ENCODE measurements at regions not wholly inside any gene's neighbourhood (a gene's known extent, or its start where the extent isn't known, plus 50 kb on each side); places are given as distances from the start of the nearest gene placed in this dataset.
A peak's percentile ranks its signal among the peaks of the same experiment; 100 is the strongest.
"Not testable (repeated sequence)": the region's sequence is repeated elsewhere in the genome, so short reads cannot be mapped to it uniquely, and the experiment has no call there.

- Histone ChIP-seq H3K27me3 (ENCODE audit: insufficient read depth, low read length, poor library complexity, severe bottlenecking) (no peaks in the 10 kb centered on the region), H3K9me2 (replicated peaks; ENCODE audit: low read depth, low read length) (no peaks in the 10 kb centered on the region), H3F3A (ENCODE audit: low read depth) (no peaks in the 10 kb centered on the region), H3K4me3 (ENCODE audit: low read length, poor library complexity, severe bottlenecking) (no peak overlapping the region), H3K4me1 (ENCODE audit: insufficient read depth, low read length, poor library complexity, severe bottlenecking) (no peaks in the 10 kb centered on the region), H3K79me2 (ENCODE audit: insufficient read depth, low read length) (no peaks in the 10 kb centered on the region), H3K9me3 (ENCODE audit: insufficient read depth, low read depth, low read length) (no peaks in the 10 kb centered on the region), H3K9ac (ENCODE audit: low read depth, low read length, poor library complexity, severe bottlenecking) (no peak overlapping the region), H2AFZ (ENCODE audit: low read length) (no peak overlapping the region), H3K4me2 (ENCODE audit: low read depth, low read length, poor library complexity, severe bottlenecking) (no peak overlapping the region), H3K36me3 (ENCODE audit: insufficient read depth, low read length) (no peaks in the 10 kb centered on the region), H4K20me1 (ENCODE audit: insufficient read depth, low read length, poor library complexity, severe bottlenecking) (no peaks in the 10 kb centered on the region)
- TF ChIP-seq, protein P1, sequence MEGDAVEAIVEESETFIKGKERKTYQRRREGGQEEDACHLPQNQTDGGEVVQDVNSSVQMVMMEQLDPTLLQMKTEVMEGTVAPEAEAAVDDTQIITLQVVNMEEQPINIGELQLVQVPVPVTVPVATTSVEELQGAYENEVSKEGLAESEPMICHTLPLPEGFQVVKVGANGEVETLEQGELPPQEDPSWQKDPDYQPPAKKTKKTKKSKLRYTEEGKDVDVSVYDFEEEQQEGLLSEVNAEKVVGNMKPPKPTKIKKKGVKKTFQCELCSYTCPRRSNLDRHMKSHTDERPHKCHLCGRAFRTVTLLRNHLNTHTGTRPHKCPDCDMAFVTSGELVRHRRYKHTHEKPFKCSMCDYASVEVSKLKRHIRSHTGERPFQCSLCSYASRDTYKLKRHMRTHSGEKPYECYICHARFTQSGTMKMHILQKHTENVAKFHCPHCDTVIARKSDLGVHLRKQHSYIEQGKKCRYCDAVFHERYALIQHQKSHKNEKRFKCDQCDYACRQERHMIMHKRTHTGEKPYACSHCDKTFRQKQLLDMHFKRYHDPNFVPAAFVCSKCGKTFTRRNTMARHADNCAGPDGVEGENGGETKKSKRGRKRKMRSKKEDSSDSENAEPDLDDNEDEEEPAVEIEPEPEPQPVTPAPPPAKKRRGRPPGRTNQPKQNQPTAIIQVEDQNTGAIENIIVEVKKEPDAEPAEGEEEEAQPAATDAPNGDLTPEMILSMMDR (conservative IDR thresholded peaks at IDR 0.05; ENCODE audit: low read length), result peak; percentile 45
- TF ChIP-seq EZH2phosphoT487 (IDR thresholded peaks at IDR 0.05; ENCODE audit: borderline replicate concordance), result no peak
Measured at GRCh38 chrX:137926090-137926489, 360.2 kb downstream of the ZIC3 start.

DNA sequence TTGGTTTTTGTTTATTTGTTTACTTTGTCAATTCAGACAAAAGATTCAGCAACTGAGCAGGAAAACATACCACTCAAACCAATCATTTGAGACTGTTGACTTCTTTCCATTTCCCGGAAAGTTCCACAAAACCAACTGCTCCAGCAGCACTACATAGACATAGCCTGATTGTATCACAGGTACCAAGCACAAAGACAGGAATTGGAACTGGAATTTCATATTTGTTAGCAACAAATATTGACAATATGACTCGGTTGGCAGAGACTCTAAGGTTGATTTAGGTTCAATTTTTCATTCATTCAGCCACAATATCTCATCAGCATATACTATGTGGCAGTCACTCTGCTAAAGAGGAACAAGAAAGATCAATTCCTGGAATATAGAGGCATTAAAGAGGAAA is 364.0 kb downstream of the ZIC3 start:
- H3K9me3 ChIP-seq (ENCODE audit: insufficient read depth, low read depth, low read length), result no peaks in the 10 kb centered on the region
- H3K4me3 ChIP-seq (ENCODE audit: low read length, poor library complexity, severe bottlenecking), result no peak overlapping the region
- H3F3A ChIP-seq (ENCODE audit: low read depth), result no peaks in the 10 kb centered on the region
- no peaks in the 10 kb centered on the region for H3K36me3 ChIP-seq (ENCODE audit: insufficient read depth, low read length)
- H4K20me1 ChIP-seq (ENCODE audit: insufficient read depth, low read length, poor library complexity, severe bottlenecking), result no peaks in the 10 kb centered on the region
- H2AFZ ChIP-seq (ENCODE audit: low read length), result no peak overlapping the region
- H3K9me2 ChIP-seq (replicated peaks; ENCODE audit: low read depth, low read length), result no peaks in the 10 kb centered on the region
- H3K4me2 ChIP-seq (ENCODE audit: low read depth, low read length, poor library complexity, severe bottlenecking), result no peak overlapping the region
- H3K27me3 ChIP-seq (ENCODE audit: insufficient read depth, low read length, poor library complexity, severe bottlenecking), result no peaks in the 10 kb centered on the region
- TF ChIP-seq EZH2phosphoT487 (IDR thresholded peaks at IDR 0.05; ENCODE audit: borderline replicate concordance), result no peak
- TF ChIP-seq, protein P1 (conservative IDR thresholded peaks at IDR 0.05; ENCODE audit: low read length), result no peak
- H3K79me2 ChIP-seq (ENCODE audit: insufficient read depth, low read length), result no peaks in the 10 kb centered on the region
- no peaks in the 10 kb centered on the region for H3K4me1 ChIP-seq (ENCODE audit: insufficient read depth, low read length, poor library complexity, severe bottlenecking)
- no peak overlapping the region for H3K9ac ChIP-seq (ENCODE audit: low read depth, low read length, poor library complexity, severe bottlenecking)

DNA sequence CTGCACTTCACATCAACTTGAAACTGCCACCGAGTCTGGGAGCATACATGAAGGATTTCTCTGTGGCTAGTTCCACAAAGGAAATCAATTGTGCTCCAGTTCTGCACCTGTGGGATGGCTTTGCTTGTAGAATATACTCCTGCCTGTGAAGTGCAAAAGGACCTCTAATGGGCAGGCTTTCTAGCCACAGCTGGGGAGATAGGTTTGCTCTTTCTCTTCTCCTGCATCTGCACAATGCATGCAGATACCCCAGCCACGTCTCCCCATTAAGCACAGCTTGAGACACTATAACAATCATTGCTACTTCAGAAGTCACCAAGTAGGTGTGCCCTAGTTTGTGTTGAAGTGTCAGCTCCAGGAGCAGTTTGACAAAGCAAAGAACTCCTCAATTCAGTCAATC is 364.6 kb downstream of the ZIC3 start:
- Histone ChIP-seq H3K4me2 (ENCODE audit: low read depth, low read length, poor library complexity, severe bottlenecking) (no peak overlapping the region), H2AFZ (ENCODE audit: low read length) (no peak overlapping the region), H3K27me3 (ENCODE audit: insufficient read depth, low read length, poor library complexity, severe bottlenecking) (no peaks in the 10 kb centered on the region), H3K9me2 (replicated peaks; ENCODE audit: low read depth, low read length) (no peaks in the 10 kb centered on the region), H3K9ac (ENCODE audit: low read depth, low read length, poor library complexity, severe bottlenecking) (no peak overlapping the region), H3K9me3 (ENCODE audit: insufficient read depth, low read depth, low read length) (no peaks in the 10 kb centered on the region), H3F3A (ENCODE audit: low read depth) (no peaks in the 10 kb centered on the region), H3K4me3 (ENCODE audit: low read length, poor library complexity, severe bottlenecking) (no peak overlapping the region), H3K36me3 (ENCODE audit: insufficient read depth, low read length) (no peaks in the 10 kb centered on the region), H3K4me1 (ENCODE audit: insufficient read depth, low read length, poor library complexity, severe bottlenecking) (no peaks in the 10 kb centered on the region), H3K79me2 (ENCODE audit: insufficient read depth, low read length) (no peaks in the 10 kb centered on the region), H4K20me1 (ENCODE audit: insufficient read depth, low read length, poor library complexity, severe bottlenecking) (no peaks in the 10 kb centered on the region)
- TF ChIP-seq, protein P1 (conservative IDR thresholded peaks at IDR 0.05; ENCODE audit: low read length), result no peak
- TF ChIP-seq EZH2phosphoT487 (IDR thresholded peaks at IDR 0.05; ENCODE audit: borderline replicate concordance), result no peak

DNA sequence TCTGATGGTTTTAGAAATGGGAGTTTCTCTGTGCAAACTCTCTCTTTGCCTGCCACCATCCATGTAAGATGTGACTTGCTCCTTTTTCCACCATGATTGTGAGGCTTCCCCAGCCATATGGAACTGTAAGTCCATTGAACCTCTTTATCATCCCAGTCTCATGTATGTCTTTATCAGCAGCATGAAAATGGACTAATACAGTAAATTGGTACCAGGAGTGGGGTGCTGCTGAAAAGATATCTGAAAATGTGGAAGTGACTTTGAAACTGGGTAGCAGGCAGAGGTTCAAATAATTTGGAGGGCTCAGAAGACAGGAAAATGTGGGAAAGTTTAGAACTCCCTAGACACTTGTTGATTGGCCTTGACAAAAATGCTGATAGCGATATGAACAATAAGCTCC is 368.3 kb downstream of the ZIC3 start:
- not testable (repeated sequence) for H3K9ac ChIP-seq (ENCODE audit: low read depth, low read length, poor library complexity, severe bottlenecking); H3K36me3 ChIP-seq (ENCODE audit: insufficient read depth, low read length); H4K20me1 ChIP-seq (ENCODE audit: insufficient read depth, low read length, poor library complexity, severe bottlenecking); H3K4me3 ChIP-seq (ENCODE audit: low read length, poor library complexity, severe bottlenecking); H3K27me3 ChIP-seq (ENCODE audit: insufficient read depth, low read length, poor library complexity, severe bottlenecking); H3F3A ChIP-seq (ENCODE audit: low read depth); H2AFZ ChIP-seq (ENCODE audit: low read length); H3K79me2 ChIP-seq (ENCODE audit: insufficient read depth, low read length); H3K9me3 ChIP-seq (ENCODE audit: insufficient read depth, low read depth, low read length); H3K4me2 ChIP-seq (ENCODE audit: low read depth, low read length, poor library complexity, severe bottlenecking); H3K9me2 ChIP-seq (replicated peaks; ENCODE audit: low read depth, low read length); H3K4me1 ChIP-seq (ENCODE audit: insufficient read depth, low read length, poor library complexity, severe bottlenecking)

- H3K4me2 ChIP-seq (ENCODE audit: low read depth, low read length, poor library complexity, severe bottlenecking); H3K9me3 ChIP-seq (ENCODE audit: insufficient read depth, low read depth, low read length); H3K9ac ChIP-seq (ENCODE audit: low read depth, low read length, poor library complexity, severe bottlenecking); H2AFZ ChIP-seq (ENCODE audit: low read length); H3F3A ChIP-seq (ENCODE audit: low read depth); H3K79me2 ChIP-seq (ENCODE audit: insufficient read depth, low read length); H3K4me1 ChIP-seq (ENCODE audit: insufficient read depth, low read length, poor library complexity, severe bottlenecking); H4K20me1 ChIP-seq (ENCODE audit: insufficient read depth, low read length, poor library complexity, severe bottlenecking); H3K4me3 ChIP-seq (ENCODE audit: low read length, poor library complexity, severe bottlenecking); H3K27me3 ChIP-seq (ENCODE audit: insufficient read depth, low read length, poor library complexity, severe bottlenecking); H3K36me3 ChIP-seq (ENCODE audit: insufficient read depth, low read length); H3K9me2 ChIP-seq (replicated peaks; ENCODE audit: low read depth, low read length): not testable (repeated sequence)
Measured at GRCh38 chrX:137934887-137935286, 369.0 kb downstream of the ZIC3 start.
